DMS 273 (cell line): ENCODE measurements at regions not wholly inside any gene's neighbourhood (a gene's known extent, or its start where the extent isn't known, plus 50 kb on each side); places are given as distances from the start of the nearest gene placed in this dataset.
"Not testable (repeated sequence)": the region's sequence is repeated elsewhere in the genome, so short reads cannot be mapped to it uniquely, and the experiment has no call there.

Experiments
- DNase-seq: peaks from one replicate; lab custom pipeline; 2025; ENCODE audit not compliant: unreplicated experiment; lab: John Stamatoyannopoulos, UW

GRCh38 chr21:38916214-38916964 is 110.7 kb downstream of the ETS2 start:
- DNase-seq: no peak

DNA sequence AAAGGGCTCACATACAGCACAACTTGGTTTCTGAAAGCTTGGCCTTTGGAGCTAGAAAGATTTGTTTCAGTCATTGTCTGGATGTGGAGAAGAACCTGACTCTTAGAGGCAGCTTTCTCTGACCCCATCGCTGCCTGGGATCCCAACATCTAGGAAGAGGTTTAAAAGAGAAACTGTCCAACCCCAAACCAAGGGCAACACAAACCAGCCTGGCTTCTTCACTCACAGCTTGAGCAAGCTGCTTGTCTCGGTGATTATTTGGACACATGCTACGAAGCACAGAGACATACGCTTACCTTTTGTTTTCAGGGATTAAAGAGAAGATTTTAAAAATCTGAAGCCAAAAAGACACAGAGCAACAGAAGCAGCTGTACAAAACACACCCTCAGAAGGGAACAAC is 109.8 kb downstream of the ETS2 start:
- DNase-seq: no peak

- DNase-seq: no peak
Measured at GRCh38 chr21:38914528-38915293, 109.0 kb downstream of the ETS2 start.

DNA sequence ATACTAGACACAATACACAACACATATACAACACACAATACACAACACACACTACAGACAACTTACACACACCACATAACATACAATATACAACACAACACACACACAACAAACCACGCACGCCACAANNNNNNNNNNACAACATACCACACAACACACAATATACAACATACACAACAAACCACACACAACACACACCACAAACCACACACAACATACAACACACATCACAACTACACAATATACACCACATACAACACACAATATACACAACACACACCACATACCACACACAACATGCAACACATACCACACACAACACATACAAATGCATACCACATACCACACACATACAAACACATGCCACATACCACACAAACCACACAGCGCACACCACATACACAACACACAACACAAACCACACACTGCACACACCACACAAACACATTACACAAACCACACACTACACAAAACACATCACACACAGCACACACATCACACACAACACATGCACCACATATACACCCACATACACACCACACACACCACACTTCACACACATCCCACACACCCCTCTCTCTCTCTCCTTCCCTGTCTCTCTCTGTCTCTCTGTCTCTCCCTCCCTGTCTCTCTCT is 108.3 kb downstream of the ETS2 start:
- no peak for DNase-seq

GRCh38 chr21:38913120-38913892 is 107.6 kb downstream of the ETS2 start:
- peak; percentile 63 for DNase-seq

GRCh38 chr21:38912789-38913119 is 107.0 kb downstream of the ETS2 start:
- DNase-seq: no peak

DNA sequence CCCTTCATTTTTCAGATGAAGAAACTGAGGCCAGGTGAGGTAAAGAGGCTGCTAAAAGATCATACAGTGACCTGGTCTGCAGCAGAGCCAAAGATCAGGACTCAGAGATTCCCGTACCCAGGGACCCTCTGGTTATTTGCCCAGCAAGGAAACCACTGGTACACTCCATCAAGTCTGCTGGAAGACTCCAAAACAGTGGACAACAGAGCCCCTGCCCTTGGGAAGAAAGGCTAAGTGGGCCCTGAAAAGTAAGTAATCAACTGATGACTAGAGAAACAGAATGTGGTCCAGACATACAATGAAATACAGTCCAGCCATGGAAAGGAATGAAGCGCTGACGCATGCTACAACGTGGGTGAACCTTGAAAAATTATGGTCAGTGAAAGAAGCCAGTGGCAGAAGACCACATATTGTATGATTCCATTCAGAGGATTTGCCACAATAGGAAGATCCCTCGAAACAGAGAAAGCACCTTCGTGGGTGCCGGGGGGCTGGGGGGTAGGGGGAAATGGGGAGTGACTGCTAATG is 106.4 kb downstream of the ETS2 start:
- DNase-seq: no peak

DNA sequence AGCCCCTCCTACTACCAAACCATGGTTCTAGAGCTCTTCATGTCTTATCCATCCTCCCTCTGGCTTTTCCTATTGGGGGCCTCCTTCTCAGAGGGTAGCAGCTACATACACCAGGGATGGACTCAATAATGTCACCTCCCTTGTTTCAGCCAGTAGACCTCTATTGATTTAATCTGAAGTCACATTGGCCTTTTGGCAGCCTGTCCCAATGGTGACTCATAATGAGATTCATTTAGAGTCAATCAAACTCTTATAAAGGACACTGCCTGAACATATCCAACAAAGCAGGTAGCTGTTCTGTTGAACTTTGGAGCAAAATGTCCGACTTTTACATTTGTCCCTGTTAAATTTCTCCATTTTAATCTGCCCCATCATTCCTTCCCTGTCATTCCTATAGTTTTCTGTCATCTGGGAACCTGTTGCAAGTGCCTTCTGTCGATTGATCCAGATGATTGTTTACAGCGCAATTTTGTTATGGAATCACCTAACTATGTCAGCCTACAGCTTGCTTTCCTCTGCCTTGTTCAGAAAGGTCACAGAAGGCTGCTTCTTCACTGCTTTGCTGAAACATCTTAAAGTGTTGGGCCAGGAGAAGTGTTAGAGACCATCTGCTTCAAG is 105.9 kb downstream of the ETS2 start:
- DNase-seq: peak; percentile 10

- peak; percentile 26 for DNase-seq
Measured at GRCh38 chr21:38910390-38911067, 104.8 kb downstream of the ETS2 start.

DNA sequence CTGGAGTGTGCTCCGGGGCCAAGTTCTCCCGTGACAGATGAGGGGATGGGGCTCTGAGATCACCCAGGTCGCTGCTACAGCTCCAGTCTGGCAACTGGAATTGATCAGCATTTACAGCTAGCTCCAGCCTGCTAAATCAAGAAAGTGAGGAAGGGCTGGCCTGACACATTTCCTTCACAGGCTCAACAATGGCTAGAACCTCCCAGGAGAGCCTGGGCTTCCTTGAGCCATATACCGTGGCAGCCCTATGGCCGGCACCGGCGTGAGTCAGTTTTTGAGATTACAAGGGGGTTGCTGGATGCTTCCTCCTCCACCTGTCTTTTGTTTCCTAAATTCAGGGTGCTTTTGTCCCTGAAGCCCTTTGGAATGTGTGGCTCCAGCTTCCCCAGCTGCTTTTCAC is 104.2 kb downstream of the ETS2 start:
- no peak for DNase-seq

DNA sequence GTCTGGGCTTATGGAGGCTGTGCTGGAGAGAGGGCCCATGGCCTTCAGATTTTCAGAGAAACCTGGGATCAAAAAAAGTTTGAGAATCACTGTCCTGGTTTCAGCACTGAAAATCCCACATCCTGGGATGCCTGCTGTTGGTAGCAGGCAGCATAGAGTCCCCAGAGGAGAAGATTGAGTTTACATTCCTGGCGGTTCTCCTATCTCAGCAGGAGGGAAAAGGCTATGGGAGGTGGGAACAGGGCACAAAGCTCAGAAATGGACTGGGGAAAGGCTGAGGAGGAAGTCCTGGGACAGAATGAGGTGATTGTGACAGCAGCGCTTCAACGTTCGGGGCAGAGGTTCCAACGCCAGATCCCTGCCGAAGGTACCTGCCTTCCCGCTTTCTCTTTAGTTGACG is 103.4 kb downstream of the ETS2 start:
- DNase-seq: no peak

- no peak for DNase-seq
Measured at GRCh38 chr21:38908537-38908936, 102.8 kb downstream of the ETS2 start.

DNA sequence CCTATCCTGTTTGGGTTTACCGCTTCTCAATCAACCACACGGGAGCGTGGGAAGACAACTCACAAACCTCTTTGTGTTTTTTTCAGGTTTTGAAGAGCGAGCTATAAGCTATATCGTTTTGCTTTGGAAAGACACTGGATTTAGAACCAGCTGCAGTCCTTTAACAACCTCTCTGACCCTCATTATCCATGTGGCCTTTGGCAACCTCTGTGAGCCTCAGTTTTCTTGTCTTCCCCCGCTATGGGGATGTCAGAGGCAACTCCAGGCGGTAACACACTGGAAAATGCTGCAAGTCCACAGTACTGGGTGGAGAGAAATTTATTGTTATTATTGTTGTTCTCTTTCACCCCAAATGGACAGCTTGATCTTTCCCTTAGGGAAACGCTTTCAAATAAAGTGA is 100.0 kb downstream of the ETS2 start:
- DNase-seq: no peak

DNA sequence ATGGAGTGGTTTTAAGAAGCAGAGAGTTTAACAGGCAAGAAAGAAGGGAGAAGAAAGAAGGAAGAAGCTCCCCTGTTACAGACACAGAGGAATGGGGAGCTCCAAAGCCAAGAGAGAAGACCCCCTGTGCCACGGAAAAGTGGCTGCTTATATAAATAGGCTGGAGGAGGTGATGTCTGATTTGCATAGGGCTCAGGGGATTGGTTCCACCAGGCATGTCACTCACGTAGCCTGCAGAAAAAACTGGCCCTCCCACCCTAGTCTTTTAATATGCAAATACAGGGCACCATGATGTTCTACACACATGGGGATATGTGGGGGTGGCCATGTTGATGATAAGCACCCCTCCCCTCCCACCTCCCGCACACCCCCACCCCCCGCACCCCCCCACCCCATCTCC is 99.6 kb downstream of the ETS2 start:
- no peak for DNase-seq

DNA sequence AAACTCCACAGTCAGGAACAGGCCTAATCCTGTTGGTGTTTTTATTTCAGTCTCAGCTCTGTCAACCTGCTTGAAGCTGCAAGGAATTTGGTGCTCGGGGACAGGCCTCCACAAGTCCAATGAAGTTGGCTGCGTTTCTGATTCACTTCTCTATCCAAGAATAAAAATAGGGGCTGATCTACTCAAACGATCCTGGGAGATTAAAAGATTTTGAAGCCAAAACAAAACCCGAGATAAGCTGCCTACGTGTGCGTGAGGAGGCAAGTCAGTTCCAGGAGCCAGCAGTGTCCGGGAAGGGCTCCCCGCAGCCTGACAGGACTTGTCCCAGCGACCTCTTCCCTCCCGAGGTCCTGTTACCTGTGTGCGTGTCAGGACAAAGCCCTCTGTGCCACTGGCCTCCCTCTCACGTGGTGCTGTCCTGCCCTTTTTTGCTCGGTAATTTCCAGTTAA is 98.0 kb downstream of the ETS2 start:
- peak; percentile 31 for DNase-seq

DNA sequence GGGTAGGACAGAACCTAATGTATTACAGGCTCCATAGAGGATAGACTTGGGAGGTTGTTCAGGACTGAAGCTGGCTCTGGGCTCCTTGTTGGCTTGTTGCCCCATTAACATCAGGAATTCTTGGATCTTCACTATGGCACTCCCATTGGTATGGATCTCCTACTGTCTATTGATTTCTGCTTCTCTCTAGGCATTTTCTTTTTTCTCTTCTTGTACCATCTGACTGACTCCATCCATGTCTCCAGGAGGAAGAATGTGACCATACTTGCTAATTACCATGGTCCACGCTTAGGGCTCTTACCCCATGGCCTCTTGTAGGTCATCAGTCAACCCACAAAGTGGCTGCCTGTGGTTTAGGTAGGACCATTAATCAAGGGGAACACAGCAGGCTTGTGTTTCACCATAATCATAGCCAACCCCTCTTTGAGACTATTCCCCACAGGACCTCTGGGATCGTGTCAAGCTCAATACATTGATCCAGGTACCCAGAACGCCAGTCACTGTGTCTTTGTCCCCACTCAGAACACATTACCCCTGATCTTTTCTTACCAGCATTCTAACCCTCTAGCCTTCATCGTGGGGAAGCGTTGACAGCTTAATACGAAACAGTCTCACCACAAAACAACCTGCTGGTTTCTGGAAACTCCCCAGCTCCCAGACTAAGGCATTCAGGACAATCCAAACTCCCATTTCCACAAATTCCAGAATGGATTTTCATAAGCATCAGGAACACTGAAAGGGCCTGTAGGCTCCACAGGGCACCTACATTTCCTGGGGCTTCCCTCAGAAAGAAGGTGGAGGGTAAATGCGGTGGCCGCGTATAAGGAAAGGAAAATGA is 97.1 kb downstream of the ETS2 start:
- DNase-seq: no peak

GRCh38 chr21:38900499-38900898 is 94.8 kb downstream of the ETS2 start:
- DNase-seq: no peak

GRCh38 chr21:38899985-38900384 is 94.3 kb downstream of the ETS2 start:
- not testable (repeated sequence) for DNase-seq

DNA sequence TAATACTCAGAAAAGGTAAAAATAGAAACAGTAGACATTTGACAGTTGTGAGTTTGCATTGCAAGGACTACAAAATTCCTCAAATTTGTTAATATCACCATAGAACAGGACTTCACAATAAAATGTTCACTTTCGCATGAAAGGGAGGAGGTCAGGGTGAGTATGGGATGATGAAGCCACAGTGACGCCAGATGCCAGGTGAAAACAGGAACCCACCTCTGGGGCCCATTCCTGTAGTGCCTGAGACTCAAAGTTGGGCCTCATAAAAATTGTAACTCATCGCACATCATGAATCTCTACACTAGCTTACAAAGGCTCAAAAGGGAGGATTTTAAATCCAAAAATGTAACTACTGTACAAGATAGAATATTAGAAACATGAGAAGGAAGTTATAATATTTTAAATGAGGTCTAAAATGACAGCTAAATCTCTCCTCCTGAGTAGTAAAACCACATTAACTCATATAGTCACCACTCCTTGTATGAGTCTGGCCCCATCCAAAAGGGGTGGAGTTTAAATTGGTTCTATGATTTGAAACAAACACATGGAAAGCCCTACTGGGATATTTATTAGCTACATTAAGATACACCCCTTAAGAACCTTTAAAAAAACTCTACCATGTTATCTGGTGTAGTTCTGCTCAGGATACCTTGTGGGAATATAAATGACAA is 93.7 kb downstream of the ETS2 start:
- no peak for DNase-seq
